HL-60 (cell line): ENCODE measurements at regions not wholly inside any gene's neighbourhood (a gene's known extent, or its start where the extent isn't known, plus 50 kb on each side); places are given as distances from the start of the nearest gene placed in this dataset.

Experiments used
- CTCF ChIP-seq: IDR thresholded peaks from one replicate; pipeline ENCODE4 v1.5.1; 2011; ENCODE audit warnings: low read length, control low read depth, inconsistent platforms; ENCODE audit not compliant: insufficient read depth
- GABPA ChIP-seq: IDR thresholded peaks from 2 replicates; pipeline ENCODE4 v1.6.1; 2012; ENCODE audit warnings: low read depth
- POLR2AphosphoS5 ChIP-seq: IDR thresholded peaks from 2 replicates; pipeline ENCODE4 v1.6.1; 2012; ENCODE audit warnings: low read depth
- REST ChIP-seq: IDR thresholded peaks from 2 replicates; pipeline ENCODE4 v1.6.1; 2012; ENCODE audit warnings: low read depth; ENCODE audit not compliant: insufficient replicate concordance
- SPI1 ChIP-seq: IDR thresholded peaks from 2 replicates; pipeline ENCODE4 v1.6.1; 2012; ENCODE audit warnings: low read depth, mild to moderate bottlenecking, borderline replicate concordance

GRCh38 chr12:30461026-30461615 lies 234.5 kb downstream of the IPO8 start:
- TF ChIP-seq CTCF (no peak), REST (no peak), SPI1 (no peak), POLR2AphosphoS5 (no peak), GABPA (no peak)
